ENCODE measurements at regions not wholly inside any gene's neighbourhood (a gene's known extent, or its start where the extent isn't known, plus 50 kb on each side); places are given as distances from the start of the nearest gene placed in this dataset.
"Not testable (repeated sequence)": the region's sequence is repeated elsewhere in the genome, so short reads cannot be mapped to it uniquely, and the experiment has no call there.

GRCh38 chr2:37561615-37562569 is 109.5 kb downstream of the CDC42EP3 start:
- Mint-ChIP-seq H3K27ac (no peak overlapping the region), H3K9me3 (no peaks in the 10 kb centered on the region)
- no peak for DNase-seq (ENCODE audit: low spot score in 2 of 2)

DNA sequence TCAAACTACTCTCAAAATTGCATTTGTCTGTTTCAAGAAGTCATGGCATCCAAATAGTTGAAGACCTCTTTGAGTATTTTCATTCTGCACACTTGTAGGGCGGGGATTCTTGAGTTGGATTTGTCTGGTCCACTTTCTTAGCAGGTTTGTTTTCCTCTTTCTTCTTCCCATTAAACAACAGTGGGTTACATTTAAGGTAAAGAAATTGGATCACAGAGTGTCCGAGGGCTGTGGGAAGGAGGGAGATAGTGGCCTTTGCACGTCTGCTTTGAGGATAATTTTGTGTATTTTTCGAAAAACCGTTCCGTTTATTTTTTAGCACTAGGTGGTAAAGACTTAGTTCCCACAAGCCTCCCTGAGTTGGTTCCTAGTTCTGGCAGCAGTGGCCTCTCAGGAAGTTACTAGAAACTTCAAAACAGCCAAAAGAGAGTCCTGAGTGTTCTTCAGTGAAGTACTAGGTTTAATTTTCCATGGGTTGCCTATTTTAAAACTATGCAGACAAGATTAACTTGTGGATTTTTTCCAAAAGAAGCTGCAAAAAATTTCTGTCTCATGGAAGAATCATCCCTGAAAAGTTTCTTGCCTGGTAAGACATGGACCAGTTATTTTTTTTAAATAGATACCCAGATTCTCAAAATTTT is 107.9 kb downstream of the CDC42EP3 start:
- no peaks in the 10 kb centered on the region for H3K27me3 Mint-ChIP-seq
- H3K27ac Mint-ChIP-seq = no peak overlapping the region
- peaks cover 15% of the 10 kb centered on the region for H3K4me1 Mint-ChIP-seq
- no peaks in the 10 kb centered on the region for H3K9me3 Mint-ChIP-seq
- ATAC-seq (ENCODE audit: low read depth) (no peak), DNase-seq (ENCODE audit: low spot score in 2 of 2) (no peak)
- H3K4me3 Mint-ChIP-seq = no peak overlapping the region
- H3K36me3 Mint-ChIP-seq = no peaks in the 10 kb centered on the region

More at GRCh38 chr2:37561615-37562569, 109.5 kb downstream of the CDC42EP3 start:
- Mint-ChIP-seq H3K4me3 (no peak overlapping the region), H3K27me3 (no peaks in the 10 kb centered on the region), H3K4me1 (peaks cover 24% of the 10 kb centered on the region), H3K36me3 (no peaks in the 10 kb centered on the region)
- peak; percentile 74 for ATAC-seq (ENCODE audit: low read depth)

- no peak overlapping the region for H3K4me3 Mint-ChIP-seq
- H3K36me3 Mint-ChIP-seq = no peaks in the 10 kb centered on the region
- no peak overlapping the region for H3K27ac Mint-ChIP-seq
- no peaks in the 10 kb centered on the region for H3K27me3 Mint-ChIP-seq
- ATAC-seq (ENCODE audit: low read depth) (no peak), DNase-seq (ENCODE audit: low spot score in 2 of 2) (no peak)
- H3K9me3 Mint-ChIP-seq = no peaks in the 10 kb centered on the region
- peaks cover 12% of the 10 kb centered on the region for H3K4me1 Mint-ChIP-seq
Observed at GRCh38 chr2:37564356-37564755, 107.1 kb downstream of the CDC42EP3 start.

DNA sequence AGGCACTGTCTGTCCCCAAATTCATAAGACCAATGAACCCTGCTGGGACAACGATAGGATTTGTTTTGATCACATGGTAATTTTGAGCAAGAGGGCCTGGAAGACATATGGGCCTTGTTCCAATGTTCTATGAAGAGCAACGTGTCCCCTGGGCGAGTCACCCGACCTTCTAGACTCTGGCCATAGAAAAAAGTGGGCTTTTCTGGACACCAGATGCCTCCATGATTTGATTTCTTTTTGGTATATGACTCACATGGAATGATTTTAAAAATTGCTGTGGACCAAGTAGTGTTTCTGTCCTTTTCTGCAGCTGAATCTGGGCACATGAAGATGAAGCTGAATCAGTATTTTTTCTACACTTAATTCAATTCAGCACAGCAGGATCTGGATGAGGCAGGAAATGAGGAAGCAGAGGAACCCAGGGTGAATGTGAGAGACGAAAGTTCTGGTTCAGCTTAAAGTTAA is 104.9 kb downstream of the CDC42EP3 start:
- Mint-ChIP-seq H3K4me3 (no peak overlapping the region), H3K9me3 (no peaks in the 10 kb centered on the region), H3K36me3 (no peaks in the 10 kb centered on the region), H3K4me1 (peaks cover 12% of the 10 kb centered on the region), H3K27ac (no peak overlapping the region), H3K27me3 (no peaks in the 10 kb centered on the region)
- DNase-seq (ENCODE audit: low spot score in 2 of 2) = no peak
- no peak for ATAC-seq (ENCODE audit: low read depth)

DNA sequence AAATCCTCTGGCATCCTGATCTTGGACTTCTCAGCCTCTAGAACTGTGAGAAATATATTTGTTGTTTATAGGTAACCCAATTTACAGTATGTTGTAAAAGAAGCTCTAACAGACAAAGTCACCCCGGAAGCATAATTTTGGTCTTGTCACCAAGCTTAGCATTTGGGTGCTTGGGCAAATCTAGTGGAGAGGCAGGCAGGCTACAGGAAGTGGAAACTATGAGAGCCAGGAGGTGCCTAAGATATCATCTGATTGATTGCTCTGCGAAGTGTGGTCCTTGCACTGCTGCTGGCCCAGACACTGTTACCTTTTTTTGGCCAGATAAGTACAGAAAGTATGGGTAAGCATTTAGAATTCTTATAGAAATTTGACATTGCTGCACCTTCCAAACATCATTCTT is 102.9 kb downstream of the CDC42EP3 start:
- H3K27me3 Mint-ChIP-seq = no peaks in the 10 kb centered on the region
- H3K4me1 Mint-ChIP-seq = peaks cover 17% of the 10 kb centered on the region
- no peak for DNase-seq (ENCODE audit: low spot score in 2 of 2)
- peak overlapping the region; percentile 79 for H3K27ac Mint-ChIP-seq
- no peak overlapping the region for H3K4me3 Mint-ChIP-seq
- ATAC-seq (ENCODE audit: low read depth) = no peak
- no peaks in the 10 kb centered on the region for H3K9me3 Mint-ChIP-seq
- no peaks in the 10 kb centered on the region for H3K36me3 Mint-ChIP-seq

DNA sequence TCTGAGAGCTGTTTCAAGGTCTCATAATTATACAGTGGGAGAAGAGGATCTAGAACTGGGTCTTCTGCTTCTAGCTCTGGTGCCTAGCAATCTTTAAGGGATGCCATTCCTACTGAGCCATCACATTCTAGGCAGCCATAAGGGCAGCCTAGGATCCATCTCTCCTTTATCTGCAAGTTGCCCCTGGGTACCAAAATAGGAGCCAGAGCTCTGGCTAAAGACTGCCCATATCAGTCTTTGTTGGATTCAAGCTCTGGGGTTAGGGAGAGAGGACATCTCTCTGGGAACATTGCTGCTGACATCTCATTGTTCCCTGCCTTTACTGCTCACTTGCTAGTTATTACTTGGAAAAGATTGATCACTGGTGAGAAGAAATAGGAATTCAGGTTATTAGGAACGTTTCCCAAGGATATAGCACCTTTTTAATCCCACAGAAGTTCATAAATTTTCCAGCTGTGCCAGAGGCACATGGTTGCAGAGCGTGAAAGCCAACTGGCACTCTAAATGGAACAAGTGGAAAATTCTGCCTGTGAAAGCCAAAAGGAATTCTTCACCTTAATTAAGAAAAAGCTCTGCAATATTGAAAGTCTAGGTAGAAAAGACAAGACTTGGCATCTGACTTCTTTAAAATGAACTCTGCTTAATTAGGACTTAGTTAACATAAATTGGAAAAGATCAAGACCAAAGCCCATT is 102.2 kb downstream of the CDC42EP3 start:
- ATAC-seq (ENCODE audit: low read depth) = no peak
- H3K4me3 Mint-ChIP-seq = no peak overlapping the region

GRCh38 chr2:37569986-37570679 is 101.3 kb downstream of the CDC42EP3 start:
- H3K27me3 Mint-ChIP-seq = no peaks in the 10 kb centered on the region
- DNase-seq (ENCODE audit: low spot score in 2 of 2) (no peak), ATAC-seq (ENCODE audit: low read depth) (no peak)
- peaks cover 24% of the 10 kb centered on the region for H3K4me1 Mint-ChIP-seq
- no peaks in the 10 kb centered on the region for H3K9me3 Mint-ChIP-seq
- no peak overlapping the region for H3K4me3 Mint-ChIP-seq
- H3K27ac Mint-ChIP-seq = peak overlapping the region; percentile 42
- no peaks in the 10 kb centered on the region for H3K36me3 Mint-ChIP-seq

More for the DNA sequence above, 102.2 kb downstream of the CDC42EP3 start:
- Mint-ChIP-seq H3K36me3 (no peaks in the 10 kb centered on the region), H3K27me3 (no peaks in the 10 kb centered on the region), H3K27ac (peak overlapping the region; percentile 79), H3K4me1 (peaks cover 20% of the 10 kb centered on the region), H3K9me3 (no peaks in the 10 kb centered on the region)
- DNase-seq (ENCODE audit: low spot score in 2 of 2) = no peak

GRCh38 chr2:37570773-37571586 is 100.5 kb downstream of the CDC42EP3 start:
- H3K36me3 Mint-ChIP-seq = no peaks in the 10 kb centered on the region
- no peaks in the 10 kb centered on the region for H3K9me3 Mint-ChIP-seq
- H3K4me1 Mint-ChIP-seq = peaks cover 24% of the 10 kb centered on the region
- H3K27me3 Mint-ChIP-seq = no peaks in the 10 kb centered on the region
- peak overlapping the region; percentile 42 for H3K27ac Mint-ChIP-seq
- no peak overlapping the region for H3K4me3 Mint-ChIP-seq
- peak; percentile 52 for ATAC-seq (ENCODE audit: low read depth)
- no peak for DNase-seq (ENCODE audit: low spot score in 2 of 2)

DNA sequence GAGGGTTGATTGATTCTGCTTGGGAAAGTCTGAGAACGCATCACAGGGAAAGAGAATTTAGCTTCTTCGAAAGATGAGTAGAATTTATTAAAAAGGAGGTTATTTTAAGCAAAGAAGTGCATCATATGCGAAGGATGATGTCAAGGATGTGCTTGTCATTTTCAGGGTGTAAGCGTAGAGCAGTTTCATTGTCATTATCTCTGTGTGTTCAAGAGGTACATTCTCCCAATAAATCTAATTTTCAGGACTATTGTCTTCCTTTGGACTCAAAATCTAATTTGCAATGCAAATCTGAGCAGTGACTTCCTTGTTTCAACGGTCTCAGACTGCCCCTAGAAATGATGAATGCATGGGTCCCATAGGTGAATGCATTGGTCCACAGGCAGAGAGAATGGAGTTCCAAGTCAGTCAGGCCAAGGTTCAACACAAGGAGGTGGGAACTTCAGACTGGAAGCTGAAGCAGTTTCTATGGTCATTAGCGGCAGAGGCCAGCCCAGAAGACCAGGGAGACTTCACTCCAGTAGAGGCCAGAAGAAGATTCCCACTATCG is 99.8 kb downstream of the CDC42EP3 start:
- DNase-seq (ENCODE audit: low spot score in 2 of 2) (no peak), ATAC-seq (ENCODE audit: low read depth) (no peak)
- Mint-ChIP-seq H3K36me3 (no peaks in the 10 kb centered on the region), H3K27me3 (no peaks in the 10 kb centered on the region), H3K4me1 (peaks cover 24% of the 10 kb centered on the region), H3K9me3 (no peaks in the 10 kb centered on the region), H3K27ac (no peak overlapping the region), H3K4me3 (no peak overlapping the region)

- Mint-ChIP-seq H3K36me3 (no peaks in the 10 kb centered on the region), H3K4me3 (peak overlapping the region; percentile 49), H3K27me3 (no peaks in the 10 kb centered on the region), H3K27ac (peak overlapping the region; percentile 0), H3K4me1 (peaks cover 28% of the 10 kb centered on the region), H3K9me3 (no peaks in the 10 kb centered on the region)
- ATAC-seq (ENCODE audit: low read depth) (peak; percentile 63), DNase-seq (ENCODE audit: low spot score in 2 of 2) (no peak)
Observed at GRCh38 chr2:37573451-37574388, 97.7 kb downstream of the CDC42EP3 start.

DNA sequence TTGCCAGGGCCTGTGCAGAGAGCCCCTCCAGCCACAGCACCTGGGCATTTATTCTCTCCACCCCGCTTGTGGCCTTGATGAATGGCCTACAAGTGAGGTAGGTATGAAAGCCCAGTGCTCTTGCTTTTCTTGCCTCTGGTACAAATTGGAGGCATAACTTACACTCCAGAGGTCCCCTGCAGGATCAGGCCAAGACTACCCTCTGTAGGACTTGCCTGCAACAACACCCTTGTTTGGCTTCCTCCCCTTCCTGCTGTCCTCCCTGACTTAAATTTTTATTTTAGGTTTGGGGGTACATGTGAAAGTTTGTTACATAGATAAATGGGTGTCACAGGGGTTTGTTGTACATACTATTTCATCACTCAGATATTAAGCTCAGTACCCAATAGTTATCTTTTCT is 95.7 kb downstream of the CDC42EP3 start:
- Mint-ChIP-seq H3K27ac (no peak overlapping the region), H3K9me3 (peaks cover 2% of the 10 kb centered on the region), H3K4me3 (no peak overlapping the region), H3K4me1 (peaks cover 29% of the 10 kb centered on the region), H3K36me3 (peaks cover 3% of the 10 kb centered on the region), H3K27me3 (no peaks in the 10 kb centered on the region)
- DNase-seq (ENCODE audit: low spot score in 2 of 2) = no peak
- ATAC-seq (ENCODE audit: low read depth) = no peak

- not testable (repeated sequence) for ATAC-seq (ENCODE audit: low read depth); H3K27me3 Mint-ChIP-seq; H3K27ac Mint-ChIP-seq; H3K36me3 Mint-ChIP-seq; H3K4me3 Mint-ChIP-seq; H3K9me3 Mint-ChIP-seq; DNase-seq (ENCODE audit: low spot score in 2 of 2)
- peaks cover 27% of the 10 kb centered on the region for H3K4me1 Mint-ChIP-seq
Observed at GRCh38 chr2:37576194-37576593, 95.2 kb downstream of the CDC42EP3 start.
